Activated T-cell treated with anti-CD3 and anti-CD28 coated beads, Interleukin-2, amount 50 U/mL, for 24 hours (primary cell): ENCODE measurements at regions not wholly inside any gene's neighbourhood (a gene's known extent, or its start where the extent isn't known, plus 50 kb on each side); places are given as distances from the start of the nearest gene placed in this dataset.

Experiments used
- DNase-seq: peaks from one replicate; pipeline ENCODE4 v3.0.0-alpha.2; 2020
- H3K27ac Mint-ChIP-seq: 2 replicates; pipeline ENCODE4 v1.8.0; 2020; ENCODE audit warnings: mild to moderate bottlenecking, mixed read lengths
- H3K27me3 Mint-ChIP-seq: 2 replicates; pipeline ENCODE4 v1.8.0; 2020; ENCODE audit warnings: mixed read lengths
- H3K36me3 Mint-ChIP-seq: 2 replicates; pipeline ENCODE4 v1.8.0; 2020; ENCODE audit warnings: low read depth, mixed read lengths
- H3K4me1 Mint-ChIP-seq: 2 replicates; pipeline ENCODE4 v1.8.0; 2020; ENCODE audit warnings: low read depth, mixed read lengths
- H3K4me3 Mint-ChIP-seq: 2 replicates; pipeline ENCODE4 v1.8.0; 2020; ENCODE audit warnings: mild to moderate bottlenecking, moderate library complexity, mixed read lengths
- H3K9me3 Mint-ChIP-seq: 2 replicates; pipeline ENCODE4 v1.8.0; 2020; ENCODE audit warnings: mixed read lengths

DNA sequence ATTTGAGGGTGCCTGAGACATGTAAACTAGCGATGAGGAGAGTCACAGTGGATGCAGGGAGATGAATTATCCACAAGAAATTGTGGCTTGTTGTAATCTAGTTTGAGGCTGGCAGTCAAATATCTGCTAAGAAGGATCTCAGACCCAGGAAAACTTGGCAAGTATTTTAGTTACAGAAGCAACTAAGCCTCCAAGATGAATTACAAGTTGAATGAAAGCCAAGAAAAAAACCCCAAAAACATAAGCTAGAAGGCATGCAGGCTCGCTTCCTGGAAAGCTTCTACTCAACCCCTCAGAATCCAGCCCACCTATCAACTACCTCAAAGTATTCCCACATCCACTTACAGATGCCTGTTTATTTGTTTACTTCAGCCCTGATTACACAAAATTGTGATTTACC, 696.9 kb downstream of the MAT2B start:
- Mint-ChIP-seq H3K27ac (no peak overlapping the region), H3K36me3 (no peaks in the 10 kb centered on the region), H3K9me3 (no peaks in the 10 kb centered on the region), H3K4me1 (no peaks in the 10 kb centered on the region), H3K4me3 (no peak overlapping the region), H3K27me3 (no peaks in the 10 kb centered on the region)
- no peak for DNase-seq

DNA sequence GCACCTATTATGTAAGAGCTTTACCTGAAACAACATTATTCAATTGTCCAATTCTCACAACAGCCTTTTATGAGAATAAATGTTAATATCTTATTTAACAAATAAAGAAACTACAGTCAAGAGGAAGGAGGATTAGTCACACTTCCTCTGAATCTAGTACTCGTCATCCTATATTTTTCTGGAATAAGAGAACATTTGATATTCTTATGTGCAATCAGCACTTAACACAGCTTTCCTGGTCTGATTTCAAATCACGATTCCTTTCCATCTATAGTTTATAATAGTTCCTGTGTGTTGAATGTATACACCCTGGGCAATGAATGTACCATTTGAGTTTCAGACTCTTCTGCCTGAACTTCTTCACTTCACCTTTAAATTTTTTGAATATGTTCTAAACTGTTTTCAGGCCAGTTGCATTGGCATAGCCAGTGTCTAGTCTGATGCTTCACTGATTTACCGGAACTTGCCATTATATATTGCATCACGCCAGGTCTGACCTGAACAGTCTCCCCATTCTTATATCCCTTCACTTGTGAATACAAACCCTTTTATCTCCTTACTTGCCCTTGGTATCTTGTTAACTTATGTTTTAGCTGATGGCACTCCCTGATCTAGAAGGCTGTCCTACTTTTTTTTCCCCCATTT, 698.3 kb downstream of the MAT2B start:
- no peaks in the 10 kb centered on the region for H3K4me1 Mint-ChIP-seq
- no peaks in the 10 kb centered on the region for H3K36me3 Mint-ChIP-seq
- H3K4me3 Mint-ChIP-seq: no peak overlapping the region
- no peaks in the 10 kb centered on the region for H3K27me3 Mint-ChIP-seq
- DNase-seq: no peak
- no peak overlapping the region for H3K27ac Mint-ChIP-seq
- no peaks in the 10 kb centered on the region for H3K9me3 Mint-ChIP-seq

DNA sequence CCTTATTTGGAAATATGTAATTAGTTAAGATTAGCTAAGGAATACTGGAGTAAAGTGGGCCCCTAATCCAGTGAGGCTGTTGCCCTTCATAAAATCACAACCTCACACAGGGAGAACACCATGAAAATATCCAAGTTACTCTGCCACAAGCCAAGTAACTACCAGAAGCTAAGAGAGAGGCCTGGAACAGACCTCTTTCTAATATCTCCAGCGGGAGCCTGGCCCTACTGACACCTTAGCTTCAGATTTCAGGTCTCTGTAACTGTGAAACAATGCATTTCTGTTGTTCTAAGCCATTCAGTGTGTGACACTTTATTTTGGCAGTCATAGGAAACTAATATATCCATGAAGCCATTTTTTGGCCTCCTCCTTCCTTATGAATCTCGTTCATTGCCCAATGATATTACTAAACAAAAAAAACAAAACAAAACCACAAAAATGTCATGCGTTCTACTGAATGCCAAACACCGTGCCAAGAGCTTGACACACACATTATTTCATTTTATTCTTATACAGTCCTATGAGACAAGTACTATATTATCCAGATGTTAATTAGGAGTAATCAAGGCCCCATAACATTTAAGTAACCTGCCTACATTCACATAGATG, 699.0 kb downstream of the MAT2B start:
- no peak for DNase-seq
- Mint-ChIP-seq H3K36me3 (no peaks in the 10 kb centered on the region), H3K9me3 (no peaks in the 10 kb centered on the region), H3K27me3 (no peaks in the 10 kb centered on the region), H3K27ac (no peak overlapping the region), H3K4me3 (no peak overlapping the region), H3K4me1 (no peaks in the 10 kb centered on the region)

DNA sequence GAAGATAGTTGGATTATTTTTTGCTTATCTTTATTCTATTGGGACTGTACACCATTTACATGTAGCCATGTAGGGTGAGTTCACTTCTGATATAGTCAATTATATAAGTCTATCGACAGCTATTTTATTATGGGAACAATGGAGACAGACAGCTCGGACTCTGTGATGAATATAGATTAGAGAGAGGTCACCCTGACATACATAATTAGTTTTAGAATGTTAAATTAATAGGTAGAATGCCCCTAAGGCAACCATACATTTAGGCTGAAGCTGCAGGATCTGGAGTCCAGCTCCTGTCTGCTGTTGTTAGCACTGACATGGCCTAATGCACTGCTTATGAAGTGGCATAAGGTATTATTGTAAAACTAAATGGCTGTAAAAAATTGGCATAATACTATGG, 700.8 kb downstream of the MAT2B start:
- Mint-ChIP-seq H3K9me3 (peaks cover 5% of the 10 kb centered on the region), H3K27me3 (no peaks in the 10 kb centered on the region), H3K27ac (no peak overlapping the region), H3K4me1 (no peaks in the 10 kb centered on the region), H3K36me3 (no peaks in the 10 kb centered on the region), H3K4me3 (no peak overlapping the region)
- no peak for DNase-seq

DNA sequence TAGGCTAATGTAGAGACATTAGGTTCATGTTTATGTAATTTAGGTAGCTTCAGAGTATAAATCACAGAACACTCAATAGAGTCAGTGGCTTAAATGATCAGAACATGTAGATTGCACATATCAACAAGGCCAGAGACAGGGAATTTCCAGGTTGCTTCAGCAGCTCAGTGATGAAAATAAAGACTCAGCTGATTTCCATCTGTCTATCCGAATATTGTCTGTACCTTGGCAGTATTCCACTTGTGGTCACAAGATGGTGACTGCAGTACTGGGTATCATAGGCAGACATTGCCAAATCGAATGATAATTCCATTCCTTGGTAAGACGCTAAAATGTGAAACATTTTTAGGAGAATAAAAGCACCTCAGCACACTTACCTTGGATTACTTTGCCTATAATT, 702.2 kb downstream of the MAT2B start:
- Mint-ChIP-seq H3K4me3 (no peak overlapping the region), H3K9me3 (peaks cover 5% of the 10 kb centered on the region), H3K27ac (no peak overlapping the region), H3K27me3 (no peaks in the 10 kb centered on the region), H3K4me1 (no peaks in the 10 kb centered on the region), H3K36me3 (no peaks in the 10 kb centered on the region)
- DNase-seq: no peak

DNA sequence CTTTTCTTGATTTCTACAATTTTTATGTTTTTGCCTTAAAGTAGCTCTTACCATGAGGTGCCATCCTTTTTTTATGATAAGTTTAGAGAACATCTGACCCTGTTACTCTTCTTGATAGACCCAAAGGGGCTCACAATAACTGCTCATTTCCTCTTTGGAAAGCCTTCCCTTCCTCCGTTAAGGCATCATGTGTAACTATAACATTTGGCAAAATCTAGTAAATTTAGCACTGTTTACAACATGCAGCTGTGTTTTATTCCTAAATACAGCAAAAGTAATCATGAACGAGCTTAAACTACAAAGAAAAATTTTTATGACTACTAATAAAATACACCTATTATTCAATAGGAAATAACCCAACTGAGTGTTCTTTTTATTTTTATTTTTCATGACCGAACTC, 705.1 kb downstream of the MAT2B start:
- DNase-seq: no peak
- Mint-ChIP-seq H3K36me3 (no peaks in the 10 kb centered on the region), H3K4me1 (no peaks in the 10 kb centered on the region), H3K27me3 (no peaks in the 10 kb centered on the region), H3K27ac (no peak overlapping the region), H3K9me3 (peaks cover 5% of the 10 kb centered on the region), H3K4me3 (no peak overlapping the region)

DNA sequence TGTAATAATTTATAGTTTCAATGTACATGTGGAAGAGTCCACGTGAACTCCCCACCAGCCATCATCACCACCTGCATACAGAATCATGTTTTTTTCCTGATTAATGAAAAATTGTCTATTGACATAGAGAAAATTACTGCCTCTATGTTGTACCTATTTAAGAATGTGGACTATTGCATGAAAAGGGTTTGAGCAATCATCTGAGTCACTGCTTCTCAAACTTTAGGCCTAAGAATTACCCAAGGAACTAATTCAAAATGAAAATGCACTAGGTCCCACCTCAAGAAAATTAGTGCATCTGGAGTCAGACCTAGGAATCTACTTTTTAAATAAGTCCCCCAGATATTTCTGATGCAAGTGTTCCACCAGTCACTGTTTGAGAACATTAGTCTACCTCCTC, 709.3 kb downstream of the MAT2B start:
- Mint-ChIP-seq H3K36me3 (no peaks in the 10 kb centered on the region), H3K4me1 (no peaks in the 10 kb centered on the region), H3K27ac (no peak overlapping the region), H3K27me3 (no peaks in the 10 kb centered on the region), H3K4me3 (no peak overlapping the region), H3K9me3 (peaks cover 5% of the 10 kb centered on the region)
- DNase-seq: no peak

DNA sequence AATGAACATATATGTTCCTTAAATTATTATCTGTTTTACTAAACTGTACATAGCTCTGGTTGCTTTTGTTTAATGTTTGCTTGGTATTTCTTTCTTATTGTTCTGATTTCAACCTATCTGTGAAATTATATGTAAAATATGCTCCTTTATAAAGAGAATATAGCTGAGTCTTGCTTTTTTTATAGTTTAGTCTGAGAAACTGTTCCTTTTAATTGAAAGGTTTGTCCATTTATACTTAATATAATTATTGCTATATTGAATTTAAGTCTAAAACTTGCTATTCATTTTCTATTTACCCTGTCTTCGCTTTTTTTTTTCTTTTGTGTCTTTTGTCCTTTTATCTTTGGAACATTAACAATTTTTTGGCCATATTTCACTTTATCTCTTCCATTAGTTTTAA, 712.0 kb downstream of the MAT2B start:
- no peaks in the 10 kb centered on the region for H3K4me1 Mint-ChIP-seq
- H3K9me3 Mint-ChIP-seq: no peaks in the 10 kb centered on the region
- H3K27ac Mint-ChIP-seq: no peak overlapping the region
- H3K27me3 Mint-ChIP-seq: no peaks in the 10 kb centered on the region
- H3K36me3 Mint-ChIP-seq: no peaks in the 10 kb centered on the region
- DNase-seq: no peak
- H3K4me3 Mint-ChIP-seq: no peak overlapping the region

DNA sequence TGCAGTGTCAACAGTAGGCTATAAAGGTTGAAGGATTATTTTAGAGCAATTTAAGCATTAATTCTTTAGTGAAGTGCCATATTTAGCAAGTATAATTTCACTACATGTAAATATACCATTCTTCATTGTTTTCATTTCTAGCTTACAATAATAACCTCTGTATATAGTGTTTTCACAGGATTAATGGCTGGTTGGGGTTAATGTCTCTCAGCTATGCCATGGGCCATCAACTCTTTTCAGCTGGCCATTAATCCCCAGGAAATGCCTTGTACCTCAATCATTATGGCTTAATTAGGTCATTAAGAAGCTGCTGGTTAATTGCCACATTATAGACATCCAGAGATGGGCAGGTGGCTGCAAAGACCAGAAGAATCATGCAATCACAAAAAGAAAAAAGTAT, 715.1 kb downstream of the MAT2B start:
- H3K27ac Mint-ChIP-seq: no peak overlapping the region
- H3K27me3 Mint-ChIP-seq: no peaks in the 10 kb centered on the region

DNA sequence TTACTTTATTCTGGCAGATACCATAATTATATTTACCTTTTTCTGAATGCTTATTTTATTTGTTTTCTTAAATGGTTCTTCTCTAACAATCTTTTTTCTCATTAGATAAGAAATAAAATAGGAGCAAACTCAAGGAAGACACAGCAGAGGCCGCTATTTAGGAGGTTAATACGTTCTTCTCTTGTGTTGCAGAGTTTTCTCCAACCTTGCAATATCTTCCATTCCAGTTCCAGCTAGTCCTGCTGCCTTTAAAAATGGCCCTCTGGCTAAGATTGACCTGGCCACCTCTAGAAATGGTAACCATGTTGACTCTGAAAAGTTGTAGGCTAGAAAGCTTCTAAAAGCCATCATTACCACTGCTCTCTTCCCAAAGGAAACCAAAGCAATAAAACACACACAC, 718.8 kb downstream of the MAT2B start:
- no peak for DNase-seq
- Mint-ChIP-seq H3K27me3 (no peaks in the 10 kb centered on the region), H3K36me3 (no peaks in the 10 kb centered on the region), H3K27ac (no peak overlapping the region), H3K4me1 (no peaks in the 10 kb centered on the region), H3K4me3 (no peak overlapping the region), H3K9me3 (peaks cover 18% of the 10 kb centered on the region)

More for the DNA sequence above, 715.1 kb downstream of the MAT2B start:
- Mint-ChIP-seq H3K4me1 (no peaks in the 10 kb centered on the region), H3K4me3 (no peak overlapping the region), H3K9me3 (peaks cover 6% of the 10 kb centered on the region), H3K36me3 (no peaks in the 10 kb centered on the region)
- no peak for DNase-seq

DNA sequence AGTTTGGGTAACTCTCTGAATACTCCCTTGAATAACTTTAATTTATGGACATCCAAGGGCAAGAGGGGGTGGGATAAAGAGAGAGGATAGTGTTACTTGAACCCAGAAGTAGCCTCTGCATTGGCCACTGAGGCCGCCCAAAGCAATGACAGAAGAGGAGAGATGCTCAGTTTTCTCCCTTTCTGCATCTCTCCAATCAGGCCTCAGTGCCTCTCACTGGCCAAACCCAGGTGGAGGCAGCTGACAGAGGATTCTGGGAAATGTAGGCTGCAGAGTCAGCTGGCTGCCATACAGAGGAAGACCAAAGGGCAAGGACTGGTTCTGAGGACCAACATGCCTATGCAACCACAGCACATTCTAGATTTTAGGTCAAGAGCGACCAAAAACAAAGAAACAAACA, 719.4 kb downstream of the MAT2B start:
- Mint-ChIP-seq H3K36me3 (no peaks in the 10 kb centered on the region), H3K27me3 (no peaks in the 10 kb centered on the region), H3K9me3 (peaks cover 18% of the 10 kb centered on the region), H3K4me1 (no peaks in the 10 kb centered on the region), H3K4me3 (no peak overlapping the region), H3K27ac (no peak overlapping the region)
- DNase-seq: no peak

DNA sequence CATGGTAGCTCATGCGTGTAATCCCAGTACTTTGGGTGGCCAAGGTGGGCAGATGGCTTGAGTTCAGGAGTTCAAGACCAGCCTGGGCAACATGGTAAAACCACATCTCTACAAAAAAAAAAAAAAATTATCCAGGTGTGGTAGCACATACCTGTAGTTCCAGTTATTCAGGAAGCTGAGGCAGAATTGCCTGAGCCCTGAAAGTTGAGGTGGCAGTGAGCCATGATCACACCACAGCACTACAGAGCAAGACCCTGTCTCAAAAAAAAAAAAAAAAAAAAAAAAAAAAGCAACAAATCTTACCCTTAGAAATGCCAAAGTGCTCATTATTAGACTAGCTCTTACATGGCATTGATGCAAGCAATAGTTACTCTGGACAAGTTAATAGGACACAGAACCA, 724.9 kb downstream of the MAT2B start:
- no peaks in the 10 kb centered on the region for H3K4me1 Mint-ChIP-seq
- no peaks in the 10 kb centered on the region for H3K36me3 Mint-ChIP-seq
- peaks cover 17% of the 10 kb centered on the region for H3K9me3 Mint-ChIP-seq
- H3K4me3 Mint-ChIP-seq: no peak overlapping the region
- H3K27ac Mint-ChIP-seq: no peak overlapping the region
- DNase-seq: no peak
- H3K27me3 Mint-ChIP-seq: no peaks in the 10 kb centered on the region

DNA sequence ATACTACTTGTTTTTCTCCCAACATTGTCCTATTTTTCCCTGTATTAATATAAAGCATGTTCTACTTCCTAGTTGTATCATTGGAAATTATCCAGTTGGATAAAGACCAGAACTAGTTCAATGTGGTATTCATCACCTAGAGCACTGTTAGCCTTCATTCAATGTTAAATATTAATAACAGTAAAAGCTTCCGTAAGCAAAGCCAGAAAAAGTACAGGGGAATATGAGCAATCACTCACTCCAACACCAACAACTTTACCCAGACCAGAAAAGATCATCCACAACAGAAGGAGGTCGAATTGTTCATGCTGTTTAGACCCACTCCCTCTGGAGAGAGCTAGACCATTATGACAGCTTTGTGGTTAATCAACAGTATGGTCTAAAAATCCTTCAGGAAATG, 728.4 kb downstream of the MAT2B start:
- H3K36me3 Mint-ChIP-seq: no peaks in the 10 kb centered on the region
- H3K4me1 Mint-ChIP-seq: no peaks in the 10 kb centered on the region
- peaks cover 8% of the 10 kb centered on the region for H3K9me3 Mint-ChIP-seq
- no peaks in the 10 kb centered on the region for H3K27me3 Mint-ChIP-seq
- H3K4me3 Mint-ChIP-seq: no peak overlapping the region
- no peak for DNase-seq
- H3K27ac Mint-ChIP-seq: no peak overlapping the region

DNA sequence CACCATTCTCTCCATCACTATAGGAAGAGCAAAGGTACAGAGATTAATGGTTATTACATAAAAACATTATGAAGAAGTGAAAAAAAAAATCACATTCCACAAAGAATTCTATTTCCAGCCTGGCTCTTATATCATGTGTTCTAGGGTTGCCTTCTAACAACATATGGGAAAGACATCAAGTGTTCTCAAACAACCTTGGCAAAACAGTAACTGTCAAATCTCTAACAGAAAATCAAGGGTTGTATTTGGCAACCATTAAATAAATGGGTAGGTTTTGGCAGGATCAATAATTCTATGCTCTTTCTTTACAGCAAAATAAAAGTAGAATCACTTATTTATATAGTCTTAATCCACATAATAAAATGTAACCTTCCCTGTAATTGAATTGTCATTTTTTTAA, 728.9 kb downstream of the MAT2B start:
- Mint-ChIP-seq H3K36me3 (no peaks in the 10 kb centered on the region), H3K9me3 (peaks cover 4% of the 10 kb centered on the region), H3K4me3 (no peak overlapping the region), H3K4me1 (no peaks in the 10 kb centered on the region), H3K27ac (no peak overlapping the region), H3K27me3 (no peaks in the 10 kb centered on the region)
- no peak for DNase-seq

DNA sequence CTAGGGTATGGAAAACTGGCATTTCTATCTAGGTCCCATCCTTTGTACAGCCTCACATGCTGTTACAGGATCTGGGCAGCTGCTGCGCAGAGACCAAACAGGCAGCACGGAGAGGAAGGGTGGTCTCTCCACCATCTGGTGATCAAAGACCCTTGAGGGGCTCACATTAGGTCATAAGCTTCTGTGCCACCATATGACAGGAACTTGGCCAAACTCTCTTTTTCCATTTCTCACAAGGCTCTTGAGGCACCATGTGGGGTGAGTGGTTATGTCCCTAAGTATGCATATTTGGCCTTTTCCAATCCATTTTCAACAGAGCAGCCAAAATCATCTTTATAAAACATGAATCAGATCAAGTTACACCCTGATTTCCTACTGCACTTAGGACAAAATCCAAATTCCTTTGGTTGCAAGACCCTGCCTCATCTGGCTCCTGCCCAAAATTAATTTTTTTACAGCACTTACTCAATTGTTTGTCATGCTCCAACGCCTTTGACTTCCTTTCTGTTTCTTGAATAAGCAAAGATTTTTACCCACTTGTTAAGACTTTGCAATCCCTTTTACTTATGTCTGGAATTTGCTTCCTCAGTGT, 730.0 kb downstream of the MAT2B start:
- Mint-ChIP-seq H3K4me1 (no peaks in the 10 kb centered on the region), H3K27me3 (no peaks in the 10 kb centered on the region)
- DNase-seq: no peak

More for the DNA sequence above, 730.0 kb downstream of the MAT2B start:
- no peaks in the 10 kb centered on the region for H3K36me3 Mint-ChIP-seq
- H3K27ac Mint-ChIP-seq: no peak overlapping the region
- H3K9me3 Mint-ChIP-seq: peaks cover 4% of the 10 kb centered on the region
- no peak overlapping the region for H3K4me3 Mint-ChIP-seq
